A549 (cell line): ENCODE measurements at regions not wholly inside any gene's neighbourhood (a gene's known extent, or its start where the extent isn't known, plus 50 kb on each side); places are given as distances from the start of the nearest gene placed in this dataset.

Experiments used
- ATAC-seq, 2 experiments: fragments of 200-7000 bp in 1 of 2; fragments of >200 bp in 1 of 2; cut with Nextera tagmentation in 1 of 2; cut with Tn5 transposase in 1 of 2; 3 replicates each; pipeline versions ENCODE4 v1.8.0 to v1.9.1; 2018 to 2020; ENCODE audit warnings: mild to moderate bottlenecking in 1 of 2, moderate library complexity in 1 of 2
- CTCF ChIA-PET: fragments of 300-600 bp; sonication (Branson Sonifier 250); formaldehyde crosslinking; extraction: SDS; loops from one replicate; lab custom pipeline; 2021; ENCODE audit warnings: antibody characterized with exemption, inconsistent platforms; lab: Yijun Ruan, JAX
- POLR2A ChIA-PET: fragments of 350-600 bp; formaldehyde crosslinking; extraction: SDS; loops from one replicate; lab custom pipeline; 2021; ENCODE audit warnings: antibody characterized with exemption, inconsistent platforms; lab: Yijun Ruan, JAX
- DNase-seq, 2 experiments: peaks; one replicate each; pipeline versions ENCODE4 v3.0.0 to v3.0.0-alpha.2; 2011 to 2016; ENCODE audit warnings: low read depth in 1 of 2, low spot score in 1 of 2
- FAIRE-seq: peaks from 2 replicates; lab custom pipeline; 2011; peaks lifted over from hg19 to GRCh38; lab: Jason Lieb, UNC
- H3K27ac ChIP-seq, 2 experiments: fragments of >200 bp; sonication (Bioruptor Twin); formaldehyde crosslinking; 3 replicates each; pipeline ENCODE4 v1.5.1; 2016 to 2017
- H3K4me1 ChIP-seq: fragments of >200 bp; sonication (Bioruptor Twin); formaldehyde crosslinking; 3 replicates; pipeline ENCODE4 v1.6.1; 2016
- H3K4me2 ChIP-seq: fragments of >200 bp; sonication (Bioruptor Twin); formaldehyde crosslinking; 3 replicates; pipeline ENCODE4 v1.6.1; 2016
- H3K4me3 ChIP-seq: fragments of >200 bp; sonication (Bioruptor Twin); formaldehyde crosslinking; 3 replicates; pipeline ENCODE4 v1.5.1; 2016
- H3K9me3 ChIP-seq: fragments of >200 bp; sonication (Bioruptor Twin); formaldehyde crosslinking; 3 replicates; pipeline ENCODE4 v1.6.1; 2016
- ATOH8 ChIP-seq: fragments of 250-450 bp; sonication (Bioruptor Pico); IDR thresholded peaks from 2 replicates; pipeline ENCODE4 v1.5.0; 2020; ENCODE audit warnings: low read depth, mild to moderate bottlenecking, moderate library complexity
- BCL3 ChIP-seq: fragments of >200 bp; sonication (Bioruptor Twin); formaldehyde crosslinking; IDR thresholded peaks from 3 replicates; pipeline ENCODE4 v1.6.1; 2016
- E2F6 ChIP-seq: IDR thresholded peaks from 2 replicates; pipeline ENCODE4 v1.6.1; 2012; ENCODE audit warnings: low read depth, borderline replicate concordance
- EHMT2 ChIP-seq: fragments of 200-600 bp; sonication (generic); IDR thresholded peaks from 2 replicates; pipeline ENCODE4 v1.6.1; 2016; ENCODE audit warnings: antibody characterized with exemption, low read depth, mild to moderate bottlenecking, moderate library complexity
- ELK1 ChIP-seq: fragments of 150-350 bp; IDR thresholded peaks from 2 replicates; pipeline ENCODE4 v1.6.1; 2014; ENCODE audit warnings: low read depth, mild to moderate bottlenecking, low read length
- HDAC2 ChIP-seq: fragments of 200-600 bp; sonication (generic); IDR thresholded peaks from 2 replicates; pipeline ENCODE4 v1.6.1; 2016
- JUN ChIP-seq, 2 experiments: fragments of >200 bp; sonication (Bioruptor Twin); formaldehyde crosslinking; IDR thresholded peaks; 2 replicates in 1 of 2; 3 replicates in 1 of 2; pipeline ENCODE4 v1.6.1; 2016 to 2017
- JUNB ChIP-seq: fragments of >200 bp; sonication (Bioruptor Twin); formaldehyde crosslinking; IDR thresholded peaks from 2 replicates; pipeline ENCODE4 v1.6.1; 2016
- MAZ ChIP-seq: fragments of 150-350 bp; IDR thresholded peaks from 2 replicates; pipeline ENCODE4 v1.6.1; 2014; ENCODE audit warnings: antibody characterized with exemption, low read depth, low read length, borderline replicate concordance
- MYC ChIP-seq: IDR thresholded peaks from 2 replicates; pipeline ENCODE4 v1.6.1; 2012; ENCODE audit warnings: mild to moderate bottlenecking, inconsistent platforms, low read length, improper control_type of control experiment, borderline replicate concordance
- NFE2L2 ChIP-seq: fragments of 150-350 bp; conservative IDR thresholded peaks from 2 replicates; pipeline ENCODE4 v1.6.1; 2014; ENCODE audit warnings: low read length
- PBX3 ChIP-seq: IDR thresholded peaks from 2 replicates; pipeline ENCODE4 v1.6.1; 2012
- POLR2AphosphoS2 ChIP-seq: conservative IDR thresholded peaks from 2 replicates; pipeline ENCODE4 v1.6.1; 2012; ENCODE audit warnings: low read length, improper control_type of control experiment, inconsistent platforms
- RARB ChIP-seq: fragments of 250-450 bp; sonication (Bioruptor Pico); IDR thresholded peaks from 2 replicates; pipeline ENCODE4 v1.8.0; 2021; ENCODE audit warnings: mild to moderate bottlenecking, moderate library complexity
- RCOR1 ChIP-seq: fragments of 150-350 bp; IDR thresholded peaks from 2 replicates; pipeline ENCODE4 v1.6.1; 2014; ENCODE audit warnings: antibody characterized with exemption, low read length, low read depth
- REST ChIP-seq: fragments of 200-600 bp; sonication (generic); IDR thresholded peaks from 2 replicates; pipeline ENCODE4 v1.6.1; 2016; ENCODE audit warnings: antibody characterized with exemption, mild to moderate bottlenecking, moderate library complexity
- RFX5 ChIP-seq: fragments of 450-650 bp; IDR thresholded peaks from 2 replicates; pipeline ENCODE4 v1.7.1; 2014; ENCODE audit warnings: antibody characterized with exemption, mild to moderate bottlenecking, moderate library complexity
- SREBF2 ChIP-seq: fragments of 450-650 bp; IDR thresholded peaks from 2 replicates; pipeline ENCODE4 v1.6.1; 2014; ENCODE audit warnings: mild to moderate bottlenecking, moderate library complexity
- TFCP2L1 ChIP-seq: fragments of 250-450 bp; sonication (Bioruptor Pico); IDR thresholded peaks from 2 replicates; pipeline ENCODE4 v1.5.0; 2021; ENCODE audit warnings: mild to moderate bottlenecking
- ZC3H11A ChIP-seq: fragments of 450-650 bp; IDR thresholded peaks from 2 replicates; pipeline ENCODE4 v1.6.1; 2014; ENCODE audit warnings: antibody characterized with exemption, mild to moderate bottlenecking
- ZSCAN20 ChIP-seq: fragments of 250-450 bp; sonication (Bioruptor Pico); IDR thresholded peaks from 2 replicates; pipeline ENCODE4 v1.8.0; 2022; ENCODE audit warnings: mild to moderate bottlenecking, moderate library complexity
- WGBS: methylation state at CpG from one replicate; pipeline ENCODE4 v1.1.6; 2017; ENCODE audit errors: missing lambda C conversion rate; 5-methylcytosine and 5-hydroxymethylcytosine counted together

- no peak for TF ChIP-seq REST
- TF ChIP-seq ZC3H11A, result no peak
- no peak for TF ChIP-seq TFCP2L1 (CRISPR knock-in tag)
- TF ChIP-seq JUN (IDR thresholded peaks at IDR 0.05), result no peak
- no peak for TF ChIP-seq ATOH8 (CRISPR knock-in tag)
- TF ChIP-seq RARB, result no peak
- TF ChIP-seq MYC, result no peak
- TF ChIP-seq ELK1, result no peak
- no peak for TF ChIP-seq MAZ
- TF ChIP-seq NFE2L2, result no peak
Observed at GRCh38 chr2:33681364-33681757, 82.3 kb upstream of the FAM98A start (continued).

GRCh38 chr2:33680644-33681363, 81.7 kb upstream of the FAM98A start:
- no peak overlapping the region for H3K4me2 ChIP-seq
- H3K4me3 ChIP-seq, result no peak overlapping the region
- WGBS, result 37% methylated on average over 12 of the region's 12 CpGs
- H3K27ac ChIP-seq, result no peak overlapping the region
- TF ChIP-seq POLR2AphosphoS2, result no peak
- TF ChIP-seq BCL3, result no peak
- no peak for TF ChIP-seq ZSCAN20 (CRISPR knock-in tag)
- no peak for TF ChIP-seq RFX5
- no peak for TF ChIP-seq HDAC2
- no peak for TF ChIP-seq EHMT2
- TF ChIP-seq MAZ, result no peak
- TF ChIP-seq REST, result no peak
- TF ChIP-seq PBX3, result no peak
- TF ChIP-seq JUNB, result no peak
- no peak for TF ChIP-seq RCOR1
- no peak for TF ChIP-seq SREBF2
- no peak for TF ChIP-seq E2F6
- TF ChIP-seq ATOH8 (CRISPR knock-in tag), result no peak
- TF ChIP-seq MYC, result no peak
- ChIA-PET CTCF (interaction anchor here (0.8 to 0.9 kb wide), 3 partner anchors 18 to 1728 kb away, joined by 3 to 4 read pairs (median 3); no protein-coding TSS in a partner anchor), POLR2A (no interaction called here)
- H3K4me1 ChIP-seq, result no peaks in the 10 kb centered on the region
- DNase-seq (no peak), ATAC-seq (peak; percentile 32 to 39; a peak in 4 of 6 replicates), FAIRE-seq (no peak)
- no peaks in the 10 kb centered on the region for H3K9me3 ChIP-seq
